ENCODE measurements at regions not wholly inside any gene's neighbourhood (a gene's known extent, or its start where the extent isn't known, plus 50 kb on each side); places are given as distances from the start of the nearest gene placed in this dataset.

DNA sequence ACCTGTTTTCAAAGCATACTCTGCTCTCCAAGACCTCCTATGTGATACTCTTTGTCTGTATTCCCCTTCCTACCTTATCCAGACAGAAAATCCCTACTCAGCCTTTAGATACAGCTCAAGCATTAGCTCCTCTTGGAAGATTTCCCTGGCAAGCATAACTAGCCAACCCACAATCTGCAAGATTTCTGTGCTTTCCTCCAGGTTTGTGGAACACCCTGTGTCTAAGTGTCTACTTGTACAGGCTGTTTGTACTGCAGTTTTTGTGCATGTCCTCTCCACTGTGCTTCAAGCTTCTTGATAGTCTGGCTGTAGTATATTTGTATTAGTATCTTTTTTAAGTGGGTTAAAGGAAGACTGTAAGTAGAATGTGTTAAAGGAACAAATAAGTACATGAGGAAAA is 203.7 kb downstream of the RFC3 start:
- H3K27me3 Mint-ChIP-seq: peaks cover 5% of the 10 kb centered on the region
- H3K4me3 Mint-ChIP-seq: no peak overlapping the region
- no peaks in the 10 kb centered on the region for H3K36me3 Mint-ChIP-seq (ENCODE audit: low read depth)
- no peak overlapping the region for H3K27ac Mint-ChIP-seq
- DNase-seq: no peak
- no peaks in the 10 kb centered on the region for H3K4me1 Mint-ChIP-seq
- H3K9me3 ChIP-seq (ENCODE audit: control insufficient read depth, low read length, poor library complexity, severe bottlenecking): no peaks in the 10 kb centered on the region
- ATAC-seq: no peak

DNA sequence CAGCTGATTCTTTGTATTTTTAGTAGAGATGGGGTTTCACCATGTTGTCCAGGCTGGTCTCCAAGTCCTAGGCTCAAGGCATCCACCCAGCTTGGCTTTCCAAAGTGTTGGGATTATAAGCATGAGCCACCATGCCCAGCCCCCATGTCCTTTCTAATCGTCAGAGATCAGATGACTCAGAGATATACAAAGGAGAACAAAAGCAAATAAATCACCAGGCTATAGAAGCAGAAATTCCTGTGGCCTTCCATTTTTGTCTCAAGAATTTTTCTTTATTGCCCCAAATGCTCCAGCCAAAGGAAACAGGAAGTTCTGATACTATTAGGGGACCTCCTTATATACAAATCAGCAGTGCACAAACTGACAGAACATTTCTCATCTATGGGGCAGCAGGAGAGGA is 207.8 kb downstream of the RFC3 start:
- Mint-ChIP-seq H3K27me3 (no peaks in the 10 kb centered on the region), H3K4me1 (no peaks in the 10 kb centered on the region), H3K27ac (no peak overlapping the region), H3K4me3 (no peak overlapping the region), H3K36me3 (ENCODE audit: low read depth) (no peaks in the 10 kb centered on the region)
- no peaks in the 10 kb centered on the region for H3K9me3 ChIP-seq (ENCODE audit: control insufficient read depth, low read length, poor library complexity, severe bottlenecking)
- no peak for ATAC-seq
- no peak for DNase-seq

DNA sequence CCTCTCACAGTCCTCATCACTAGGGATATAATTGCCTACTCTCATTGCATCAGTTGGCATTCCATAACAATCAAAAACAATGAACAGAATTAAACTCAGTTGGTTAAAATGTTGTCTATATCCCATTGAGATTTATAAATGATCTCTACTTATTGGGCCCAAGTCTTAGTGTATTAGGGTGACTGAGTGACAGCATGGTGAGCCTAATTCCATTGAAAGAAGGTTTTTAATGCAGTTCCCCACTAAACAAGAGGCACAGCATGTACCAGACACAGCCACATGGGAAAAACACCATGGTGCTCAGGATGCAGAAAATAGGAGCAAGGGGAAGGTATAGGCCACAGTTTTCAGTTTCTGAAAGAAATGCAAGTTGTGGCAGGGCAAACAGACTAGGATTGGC is 208.4 kb downstream of the RFC3 start:
- no peak for ATAC-seq
- no peak overlapping the region for H3K27ac Mint-ChIP-seq
- no peaks in the 10 kb centered on the region for H3K4me1 Mint-ChIP-seq
- no peaks in the 10 kb centered on the region for H3K36me3 Mint-ChIP-seq (ENCODE audit: low read depth)
- peaks cover 2% of the 10 kb centered on the region for H3K9me3 ChIP-seq (ENCODE audit: control insufficient read depth, low read length, poor library complexity, severe bottlenecking)
- no peaks in the 10 kb centered on the region for H3K27me3 Mint-ChIP-seq
- H3K4me3 Mint-ChIP-seq: no peak overlapping the region
- no peak for DNase-seq

DNA sequence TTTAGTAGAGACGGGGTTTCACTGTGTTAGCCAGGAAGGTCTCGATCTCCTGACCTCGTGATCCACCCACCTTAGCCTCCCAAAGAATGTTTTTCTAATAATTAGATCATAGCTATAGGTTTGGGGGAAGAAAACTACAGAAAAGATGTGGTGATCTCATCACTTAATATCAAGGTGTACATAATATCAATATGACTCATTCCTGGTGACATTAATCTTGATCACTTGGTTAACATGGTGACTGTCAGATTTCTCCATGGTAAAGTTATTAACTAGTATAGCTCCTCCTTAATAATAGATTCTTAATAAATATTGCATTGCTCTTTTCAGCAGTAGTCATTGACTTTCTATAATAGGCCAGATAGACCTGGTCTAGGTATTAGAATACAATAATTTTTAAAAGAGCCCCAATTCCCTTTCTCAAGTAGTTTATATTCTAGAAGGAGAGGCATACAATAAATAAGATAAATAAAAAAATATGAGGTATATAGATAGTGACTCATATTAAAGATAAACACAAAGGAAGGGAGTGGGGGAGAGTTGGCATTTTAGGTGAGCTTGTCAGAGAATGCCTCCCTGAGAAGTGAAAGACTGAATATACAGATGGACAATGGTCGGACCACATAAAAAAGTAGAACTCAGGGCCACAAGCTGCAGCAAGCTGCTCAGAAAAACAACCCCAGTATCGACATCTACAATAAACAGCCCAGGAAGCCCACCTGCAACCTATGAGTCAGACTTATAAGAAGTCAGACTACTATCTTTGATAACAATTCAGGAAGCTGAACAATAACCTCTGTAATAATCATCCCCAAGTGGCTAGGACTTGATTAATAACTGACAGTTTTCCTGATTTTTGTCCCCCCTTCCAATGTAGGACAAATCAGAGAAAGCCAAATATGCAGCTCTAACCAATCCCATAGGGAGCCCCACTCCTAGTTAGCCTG is 210.8 kb downstream of the RFC3 start:
- peaks cover 2% of the 10 kb centered on the region for H3K9me3 ChIP-seq (ENCODE audit: control insufficient read depth, low read length, poor library complexity, severe bottlenecking)
- no peaks in the 10 kb centered on the region for H3K4me1 Mint-ChIP-seq
- no peaks in the 10 kb centered on the region for H3K36me3 Mint-ChIP-seq (ENCODE audit: low read depth)
- no peaks in the 10 kb centered on the region for H3K27me3 Mint-ChIP-seq
- no peak for DNase-seq
- no peak for ATAC-seq
- no peak overlapping the region for H3K4me3 Mint-ChIP-seq
- no peak overlapping the region for H3K27ac Mint-ChIP-seq

DNA sequence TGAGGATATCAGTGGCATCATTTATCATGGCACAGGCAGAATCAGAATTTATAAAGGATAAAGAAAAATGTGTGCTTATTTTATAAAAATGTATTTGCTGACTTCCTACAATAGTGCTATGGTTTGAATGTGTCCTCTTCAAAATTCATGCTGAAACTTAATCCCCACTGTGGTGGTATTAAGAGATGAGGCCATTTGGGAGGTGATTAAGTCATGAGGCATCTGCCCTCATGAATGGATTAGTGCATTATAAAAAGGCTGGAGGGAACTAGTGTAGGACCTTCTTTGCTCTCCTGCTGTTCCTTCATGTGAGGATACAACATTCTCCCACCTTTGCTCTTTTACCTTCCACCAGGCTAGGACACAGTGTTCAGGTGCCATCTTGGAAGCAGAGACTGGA is 212.8 kb downstream of the RFC3 start:
- DNase-seq: no peak
- H3K4me3 Mint-ChIP-seq: no peak overlapping the region
- no peak for ATAC-seq
- H3K4me1 Mint-ChIP-seq: no peaks in the 10 kb centered on the region
- no peak overlapping the region for H3K27ac Mint-ChIP-seq
- no peaks in the 10 kb centered on the region for H3K27me3 Mint-ChIP-seq
- H3K9me3 ChIP-seq (ENCODE audit: control insufficient read depth, low read length, poor library complexity, severe bottlenecking): peaks cover 2% of the 10 kb centered on the region
- no peaks in the 10 kb centered on the region for H3K36me3 Mint-ChIP-seq (ENCODE audit: low read depth)

DNA sequence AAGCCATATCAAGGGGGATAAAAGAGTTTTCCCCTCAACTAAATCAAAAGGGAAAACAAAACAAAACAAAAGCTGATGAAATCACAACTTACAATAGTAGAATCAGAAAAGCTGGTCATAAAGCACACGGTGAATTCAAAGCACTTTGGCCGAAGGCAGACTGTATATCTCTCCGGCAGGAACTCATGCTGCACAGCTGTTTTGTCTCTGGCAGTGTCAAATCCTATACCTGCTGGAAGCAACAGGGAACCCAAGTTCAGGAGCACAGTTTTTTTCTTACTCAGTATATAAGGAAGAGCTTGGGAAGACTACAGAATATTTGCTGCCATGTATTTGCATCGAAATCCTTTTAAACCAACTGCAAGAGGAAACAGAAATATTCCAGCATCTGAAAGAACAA is 213.7 kb downstream of the RFC3 start:
- H3K27ac Mint-ChIP-seq: no peak overlapping the region
- peaks cover 2% of the 10 kb centered on the region for H3K9me3 ChIP-seq (ENCODE audit: control insufficient read depth, low read length, poor library complexity, severe bottlenecking)
- no peaks in the 10 kb centered on the region for H3K4me1 Mint-ChIP-seq
- H3K36me3 Mint-ChIP-seq (ENCODE audit: low read depth): no peaks in the 10 kb centered on the region
- DNase-seq (no peak), ATAC-seq (no peak)
- no peak overlapping the region for H3K4me3 Mint-ChIP-seq
- no peaks in the 10 kb centered on the region for H3K27me3 Mint-ChIP-seq

DNA sequence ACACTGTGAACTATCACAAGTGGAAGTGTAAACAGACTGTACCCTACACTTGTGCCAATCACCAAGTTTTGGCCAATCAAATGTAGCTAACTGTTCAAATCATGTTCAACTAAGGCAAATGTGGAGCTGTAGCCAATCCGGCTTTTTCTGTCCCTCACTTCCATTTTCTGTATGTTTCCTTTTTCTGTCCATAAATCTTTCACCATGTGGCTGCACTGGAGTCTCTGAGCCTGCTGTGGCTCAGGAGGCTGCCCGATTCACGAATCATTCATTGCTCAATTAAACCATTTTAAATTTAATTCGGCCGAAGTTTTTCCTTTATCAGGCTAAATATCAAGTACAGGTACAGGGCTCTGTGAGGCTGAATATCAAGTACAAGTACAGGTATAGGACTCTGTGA is 216.5 kb downstream of the RFC3 start:
- Mint-ChIP-seq H3K4me1 (no peaks in the 10 kb centered on the region), H3K27ac (no peak overlapping the region), H3K27me3 (no peaks in the 10 kb centered on the region), H3K36me3 (ENCODE audit: low read depth) (no peaks in the 10 kb centered on the region), H3K4me3 (no peak overlapping the region)
- ATAC-seq (no peak), DNase-seq (no peak)
- H3K9me3 ChIP-seq (ENCODE audit: control insufficient read depth, low read length, poor library complexity, severe bottlenecking): peaks cover 2% of the 10 kb centered on the region

DNA sequence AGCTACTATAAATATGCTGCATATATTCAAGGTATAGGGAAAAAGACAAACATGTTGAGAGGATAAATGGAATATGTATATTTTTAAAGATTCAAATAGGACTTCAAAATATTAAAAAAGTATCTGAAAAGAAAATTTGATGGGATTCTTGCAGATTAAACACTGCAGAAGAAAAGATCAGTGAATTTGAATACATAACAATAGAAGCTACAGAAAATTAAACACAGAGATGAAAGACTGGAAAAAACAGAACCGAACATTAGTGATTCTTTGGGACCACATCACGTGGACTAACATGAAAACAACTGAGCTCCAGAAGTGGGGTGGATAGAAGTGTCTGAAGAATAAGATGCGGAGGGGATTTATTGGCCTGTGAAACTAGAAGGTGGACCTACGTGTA is 217.2 kb downstream of the RFC3 start:
- H3K36me3 Mint-ChIP-seq (ENCODE audit: low read depth): no peaks in the 10 kb centered on the region
- no peaks in the 10 kb centered on the region for H3K27me3 Mint-ChIP-seq
- H3K4me1 Mint-ChIP-seq: no peaks in the 10 kb centered on the region
- DNase-seq (no peak), ATAC-seq (no peak)
- no peak overlapping the region for H3K4me3 Mint-ChIP-seq
- H3K9me3 ChIP-seq (ENCODE audit: control insufficient read depth, low read length, poor library complexity, severe bottlenecking): peaks cover 2% of the 10 kb centered on the region
- H3K27ac Mint-ChIP-seq: no peak overlapping the region

DNA sequence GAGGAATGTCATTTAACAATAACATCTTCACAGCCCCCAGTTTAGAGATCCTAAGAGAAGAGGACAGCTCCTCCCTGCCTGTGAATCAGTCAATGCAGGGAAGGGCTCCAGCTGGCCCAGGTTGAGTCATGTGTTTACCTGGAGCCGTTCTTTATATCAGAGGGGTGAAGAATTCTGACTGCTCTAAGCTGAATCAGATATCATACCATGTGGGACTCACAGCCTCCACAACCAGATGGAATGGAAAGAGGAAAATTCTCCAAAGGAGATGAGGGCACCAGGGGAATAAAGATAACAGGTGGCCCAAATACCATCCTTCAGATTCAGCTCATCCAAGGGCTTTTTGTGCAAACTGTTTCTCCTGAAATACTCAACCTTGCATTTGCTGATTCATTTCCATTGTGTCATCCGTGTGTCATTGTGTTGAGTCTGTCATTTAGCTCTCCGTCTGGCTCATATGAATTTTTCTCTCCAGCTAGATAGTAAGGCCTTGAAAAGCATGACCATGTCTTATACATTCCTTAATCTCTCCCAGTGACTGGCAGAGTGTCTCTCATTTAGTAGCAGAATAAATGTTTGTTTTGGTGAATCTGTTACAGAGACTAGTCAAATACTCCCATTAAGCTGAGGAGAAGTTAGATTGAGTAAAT is 217.9 kb downstream of the RFC3 start:
- peaks cover 2% of the 10 kb centered on the region for H3K9me3 ChIP-seq (ENCODE audit: control insufficient read depth, low read length, poor library complexity, severe bottlenecking)
- no peak overlapping the region for H3K27ac Mint-ChIP-seq
- no peak overlapping the region for H3K4me3 Mint-ChIP-seq
- no peaks in the 10 kb centered on the region for H3K4me1 Mint-ChIP-seq
- ATAC-seq (no peak), DNase-seq (no peak)
- H3K27me3 Mint-ChIP-seq: no peaks in the 10 kb centered on the region
- H3K36me3 Mint-ChIP-seq (ENCODE audit: low read depth): no peaks in the 10 kb centered on the region

DNA sequence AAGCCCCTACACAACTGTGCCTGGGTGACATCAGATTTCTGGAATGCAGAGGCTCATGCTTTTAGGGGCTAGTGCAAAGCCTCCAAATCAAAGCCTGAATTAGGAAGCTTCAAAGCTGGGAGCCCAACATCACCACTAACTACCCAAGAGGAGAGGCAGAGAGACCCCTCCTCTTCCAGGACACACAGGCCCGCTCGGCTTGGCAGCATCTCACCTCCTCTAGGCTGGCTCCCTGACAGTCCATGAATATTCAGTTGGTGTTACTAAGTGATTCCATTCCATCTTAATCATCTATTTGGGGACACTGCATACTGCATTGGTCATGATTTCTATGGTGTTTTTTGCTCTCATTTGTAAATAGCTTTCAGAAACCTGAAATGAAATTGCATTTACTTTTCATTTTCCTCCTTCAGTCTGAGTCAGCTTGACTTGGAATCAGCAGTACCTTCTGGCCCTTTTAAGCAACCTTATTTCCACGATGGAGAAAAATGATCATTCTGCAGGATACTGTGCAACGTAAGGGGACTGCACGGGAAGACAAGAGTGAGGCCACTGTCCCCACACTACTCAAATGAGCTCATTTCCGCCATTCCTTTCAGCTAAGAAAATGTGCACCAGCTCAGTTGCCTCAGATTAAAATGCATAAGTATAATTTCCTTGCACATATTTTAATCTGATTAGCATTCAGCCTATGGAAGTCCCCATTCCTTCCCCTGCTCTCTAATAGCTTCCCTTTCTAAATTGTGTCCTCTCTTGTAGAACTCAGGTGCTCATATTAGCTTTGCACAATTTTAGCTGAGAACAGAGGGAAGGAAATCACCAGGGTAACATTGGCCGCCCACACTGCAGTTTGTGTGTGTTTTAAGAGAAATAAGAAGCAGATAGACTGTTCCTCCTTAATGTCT is 219.9 kb downstream of the RFC3 start:
- no peaks in the 10 kb centered on the region for H3K4me1 Mint-ChIP-seq
- H3K27ac Mint-ChIP-seq: no peak overlapping the region
- no peaks in the 10 kb centered on the region for H3K9me3 ChIP-seq (ENCODE audit: control insufficient read depth, low read length, poor library complexity, severe bottlenecking)
- no peaks in the 10 kb centered on the region for H3K27me3 Mint-ChIP-seq
- DNase-seq (no peak), ATAC-seq (no peak)
- no peaks in the 10 kb centered on the region for H3K36me3 Mint-ChIP-seq (ENCODE audit: low read depth)
- no peak overlapping the region for H3K4me3 Mint-ChIP-seq

DNA sequence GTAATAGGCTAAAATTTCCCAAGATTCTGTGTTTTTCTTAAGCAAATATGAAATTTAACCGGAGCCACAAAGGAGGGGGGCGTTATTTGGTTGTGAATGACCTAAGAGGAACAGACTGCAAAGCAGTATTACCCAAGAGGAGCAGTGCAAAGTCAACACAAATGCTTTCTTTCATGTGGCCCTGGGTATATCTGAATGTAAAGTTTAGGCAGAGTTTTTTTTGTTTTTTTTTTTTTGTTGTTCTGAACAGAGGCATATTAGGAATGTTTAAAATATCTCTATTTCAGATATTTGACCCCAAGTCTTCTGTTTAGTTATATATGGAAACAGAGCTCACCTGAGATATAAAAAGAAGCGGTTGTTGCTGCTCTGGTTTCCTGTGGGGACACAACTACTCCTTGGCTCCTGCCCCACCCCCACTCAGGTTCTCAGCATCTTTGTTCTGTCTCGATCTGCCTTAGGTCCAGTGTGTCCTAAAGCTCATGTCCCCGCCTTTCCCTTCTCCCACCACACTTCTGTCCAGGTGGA is 220.7 kb downstream of the RFC3 start:
- no peak for ATAC-seq
- H3K27me3 Mint-ChIP-seq: no peaks in the 10 kb centered on the region
- DNase-seq: no peak
- H3K9me3 ChIP-seq (ENCODE audit: control insufficient read depth, low read length, poor library complexity, severe bottlenecking): no peaks in the 10 kb centered on the region
- H3K27ac Mint-ChIP-seq: no peak overlapping the region
- H3K4me3 Mint-ChIP-seq: no peak overlapping the region
- no peaks in the 10 kb centered on the region for H3K36me3 Mint-ChIP-seq (ENCODE audit: low read depth)
- H3K4me1 Mint-ChIP-seq: no peaks in the 10 kb centered on the region

DNA sequence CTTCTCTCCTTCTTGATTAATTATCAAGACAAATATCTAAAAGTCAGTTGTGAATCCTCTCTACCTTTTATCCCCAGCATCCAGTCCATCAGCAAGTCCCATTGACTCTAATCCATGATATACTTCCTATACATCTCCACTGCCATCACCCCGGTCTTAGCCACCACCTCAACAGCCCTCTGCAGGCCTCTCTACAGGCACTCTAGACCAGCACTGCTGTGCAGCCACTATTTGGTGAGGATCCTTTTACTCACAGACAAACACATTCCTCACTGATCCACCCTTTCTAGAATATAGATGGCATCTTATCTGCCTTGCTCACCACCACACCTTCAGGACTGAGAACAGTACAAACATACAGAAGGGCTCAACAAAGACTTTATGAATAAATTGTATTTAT is 221.7 kb downstream of the RFC3 start:
- Mint-ChIP-seq H3K27ac (no peak overlapping the region), H3K4me1 (no peaks in the 10 kb centered on the region), H3K36me3 (ENCODE audit: low read depth) (no peaks in the 10 kb centered on the region), H3K27me3 (no peaks in the 10 kb centered on the region), H3K4me3 (no peak overlapping the region)
- no peak for DNase-seq
- H3K9me3 ChIP-seq (ENCODE audit: control insufficient read depth, low read length, poor library complexity, severe bottlenecking): no peaks in the 10 kb centered on the region
- no peak for ATAC-seq

DNA sequence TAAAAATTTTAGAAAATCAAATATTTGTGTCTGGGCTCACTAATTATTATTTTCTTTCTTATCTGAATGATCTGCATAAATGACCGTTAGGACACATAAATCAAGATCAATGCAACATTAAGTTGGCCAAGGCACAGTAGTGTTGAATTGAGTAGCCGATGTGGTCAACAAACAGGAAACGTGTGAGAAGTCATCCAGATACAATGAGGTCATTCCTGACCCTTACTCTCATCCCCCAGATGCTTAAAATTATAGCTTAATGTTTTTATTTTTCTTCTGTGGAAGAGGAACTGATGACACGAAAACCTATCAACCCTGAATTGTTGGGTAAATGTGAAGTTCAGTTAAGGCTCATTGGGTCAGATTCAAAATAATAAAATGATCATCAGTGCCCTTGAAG is 222.9 kb downstream of the RFC3 start:
- no peaks in the 10 kb centered on the region for H3K27me3 Mint-ChIP-seq
- H3K27ac Mint-ChIP-seq: no peak overlapping the region
- no peaks in the 10 kb centered on the region for H3K36me3 Mint-ChIP-seq (ENCODE audit: low read depth)
- no peak for ATAC-seq
- H3K4me3 Mint-ChIP-seq: no peak overlapping the region
- H3K9me3 ChIP-seq (ENCODE audit: control insufficient read depth, low read length, poor library complexity, severe bottlenecking): no peaks in the 10 kb centered on the region
- H3K4me1 Mint-ChIP-seq: no peaks in the 10 kb centered on the region
- DNase-seq: no peak

Measured in T-helper 17 cell (primary cell).